Hematopoietic multipotent progenitor cell treated with erythropoietin and hydrocortisone succinate and interleukin-3 and kit ligand, for 4 days (in vitro differentiated cells): ENCODE measurements at regions not wholly inside any gene's neighbourhood (a gene's known extent, or its start where the extent isn't known, plus 50 kb on each side); places are given as distances from the start of the nearest gene placed in this dataset.
A peak's percentile ranks its signal among the peaks of the same experiment; 100 is the strongest.

Source experiments
- DNase-seq: peaks from one replicate; pipeline ENCODE4 v3.0.0-alpha.2; 2015

- DNase-seq = no peak
Measured at GRCh38 chr21:40901691-40902090, 54.7 kb upstream of the DSCAM start.

- DNase-seq = no peak
Measured at GRCh38 chr21:40902299-40902698, 55.3 kb upstream of the DSCAM start.

- DNase-seq = no peak
Measured at GRCh38 chr21:40902993-40903392, 56.0 kb upstream of the DSCAM start.

GRCh38 chr21:40905251-40905650 lies 58.3 kb upstream of the DSCAM start:
- no peak for DNase-seq

GRCh38 chr21:40912375-40912774 lies 65.4 kb upstream of the DSCAM start:
- DNase-seq = no peak

- no peak for DNase-seq
Measured at GRCh38 chr21:40915114-40915513, 68.2 kb upstream of the DSCAM start.

GRCh38 chr21:40923407-40923806 lies 76.4 kb upstream of the DSCAM start:
- DNase-seq = no peak

- no peak for DNase-seq
Measured at GRCh38 chr21:40923901-40924300, 76.9 kb upstream of the DSCAM start.

- no peak for DNase-seq
Measured at GRCh38 chr21:40924641-40925040, 77.7 kb upstream of the DSCAM start.

- DNase-seq = no peak
Measured at GRCh38 chr21:40926238-40926637, 79.3 kb upstream of the DSCAM start.

GRCh38 chr21:40929833-40930232 lies 82.9 kb upstream of the DSCAM start:
- no peak for DNase-seq

- DNase-seq = no peak
Measured at GRCh38 chr21:40931197-40931596, 84.2 kb upstream of the DSCAM start.

GRCh38 chr21:40936178-40936577 lies 89.2 kb upstream of the DSCAM start:
- no peak for DNase-seq

- no peak for DNase-seq
Measured at GRCh38 chr21:40936771-40937261, 89.9 kb upstream of the DSCAM start.

- DNase-seq = no peak
Measured at GRCh38 chr21:40938078-40938477, 91.1 kb upstream of the DSCAM start.

GRCh38 chr21:40938611-40939010 lies 91.7 kb upstream of the DSCAM start:
- DNase-seq = no peak

GRCh38 chr21:40947713-40948112 lies 100.8 kb upstream of the DSCAM start:
- DNase-seq = no peak

GRCh38 chr21:40950970-40951369 lies 104.0 kb upstream of the DSCAM start:
- DNase-seq = no peak

GRCh38 chr21:40952551-40953323 lies 105.8 kb upstream of the DSCAM start:
- DNase-seq = no peak

- no peak for DNase-seq
Measured at GRCh38 chr21:40964691-40965090, 117.7 kb upstream of the DSCAM start.

GRCh38 chr21:40967771-40968170 lies 120.8 kb upstream of the DSCAM start:
- DNase-seq = no peak

GRCh38 chr21:40972151-40972550 lies 125.2 kb upstream of the DSCAM start:
- DNase-seq = no peak

GRCh38 chr21:40976198-40977109 lies 129.5 kb upstream of the DSCAM start:
- DNase-seq = peak; percentile 53

- DNase-seq = no peak
Measured at GRCh38 chr21:40985370-40985769, 138.4 kb upstream of the DSCAM start.
